Neural cell (in vitro differentiated cells): ENCODE measurements at regions not wholly inside any gene's neighbourhood (a gene's known extent, or its start where the extent isn't known, plus 50 kb on each side); places are given as distances from the start of the nearest gene placed in this dataset.

Experiments used
- H2AFZ ChIP-seq: fragments of 200-600, 300-800 bp; sonication (generic), shearing (Covaris generic); 2 replicates; pipeline ENCODE4 v1.6.0; 2014; ENCODE audit warnings: low read depth, mild to moderate bottlenecking, antibody characterized with exemption, low read length, moderate library complexity
- H3F3A ChIP-seq: fragments of 200-600 bp; shearing (Covaris generic); 2 replicates; pipeline ENCODE4 v1.6.1; 2016; ENCODE audit warnings: mild to moderate bottlenecking, moderate library complexity, mixed read lengths, antibody characterized with exemption, low read length; ENCODE audit not compliant: insufficient read depth, poor library complexity, severe bottlenecking
- H3K27ac ChIP-seq: fragments of 200-600, 300-800 bp; sonication (generic), shearing (Covaris generic); 2 replicates; pipeline ENCODE4 v1.5.1; 2014; ENCODE audit warnings: mild to moderate bottlenecking, low read length, moderate library complexity
- H3K27me3 ChIP-seq: fragments of 300-800, 200-600 bp; sonication (generic), shearing (Covaris generic); 2 replicates; pipeline ENCODE4 v1.6.0; 2014; ENCODE audit warnings: mild to moderate bottlenecking, low read depth, low read length, moderate library complexity; ENCODE audit not compliant: insufficient read depth
- H3K36me3 ChIP-seq: fragments of 300-800, 200-600 bp; sonication (generic), shearing (Covaris generic); 2 replicates; pipeline ENCODE4 v1.5.1; 2014; ENCODE audit warnings: mild to moderate bottlenecking, antibody characterized with exemption, low read length, moderate library complexity; ENCODE audit not compliant: insufficient read depth
- H3K4me2 ChIP-seq: fragments of 300-800, 200-600 bp; sonication (generic), shearing (Covaris generic); 2 replicates; pipeline ENCODE4 v1.6.0; 2014; ENCODE audit warnings: mild to moderate bottlenecking, low read length
- H3K4me3 ChIP-seq: fragments of 300-800, 200-600 bp; sonication (generic), shearing (Covaris generic); 2 replicates; pipeline ENCODE4 v1.5.1; 2014; ENCODE audit warnings: mild to moderate bottlenecking, low read length, moderate library complexity
- H3K79me2 ChIP-seq: fragments of 200-600 bp; shearing (Covaris generic); replicated peaks from 2 replicates; pipeline ENCODE4 v1.6.0; 2014; ENCODE audit warnings: mild to moderate bottlenecking, low read length, moderate library complexity; ENCODE audit not compliant: insufficient read depth
- H3K9ac ChIP-seq: fragments of 300-800, 200-600 bp; sonication (generic), shearing (Covaris generic); 2 replicates; pipeline ENCODE4 v1.6.1; 2016; ENCODE audit warnings: mild to moderate bottlenecking, low read length, mixed read lengths
- H3K9me2 ChIP-seq: fragments of 200-600 bp; shearing (Covaris generic); 2 replicates; pipeline ENCODE4 v1.6.1; 2016; ENCODE audit warnings: mild to moderate bottlenecking, low read length, mixed read lengths; ENCODE audit not compliant: insufficient read depth
- H3K9me3 ChIP-seq: fragments of 200-600, 300-800 bp; sonication (generic), shearing (Covaris generic); 2 replicates; pipeline ENCODE4 v1.6.1; 2016; ENCODE audit warnings: mild to moderate bottlenecking, mixed run types, low read length, moderate library complexity, mixed read lengths
- H4K20me1 ChIP-seq: fragments of 200-600 bp; shearing (Covaris generic); 2 replicates; pipeline ENCODE4 v1.6.1; 2016; ENCODE audit warnings: mild to moderate bottlenecking, mixed run types; ENCODE audit not compliant: insufficient read depth
- EP300 ChIP-seq: fragments of 450-650 bp; conservative IDR thresholded peaks from 2 replicates; pipeline ENCODE4 v1.6.1; 2014; ENCODE audit warnings: antibody characterized with exemption, mild to moderate bottlenecking, moderate library complexity; ENCODE audit not compliant: poor library complexity, severe bottlenecking
- EZH2 ChIP-seq: fragments of 200-600, 300-800 bp; shearing (Covaris generic), sonication (generic); IDR thresholded peaks from 2 replicates; pipeline ENCODE4 v1.6.1; 2014; ENCODE audit warnings: antibody characterized with exemption, low read length, borderline replicate concordance, mild to moderate bottlenecking; ENCODE audit not compliant: insufficient read depth, poor library complexity, severe bottlenecking
- MXI1 ChIP-seq: fragments of 450-650 bp; conservative IDR thresholded peaks from 2 replicates; pipeline ENCODE4 v1.6.1; 2014; ENCODE audit warnings: antibody characterized with exemption, mild to moderate bottlenecking; ENCODE audit not compliant: poor library complexity, severe bottlenecking
- POLR2AphosphoS5 ChIP-seq: IDR thresholded peaks from 2 replicates; pipeline ENCODE4 v1.6.1; 2012
- RAD21 ChIP-seq: fragments of 450-650 bp; conservative IDR thresholded peaks from 2 replicates; pipeline ENCODE4 v1.6.1; 2014; ENCODE audit warnings: antibody characterized with exemption, mild to moderate bottlenecking, moderate library complexity
- SMC3 ChIP-seq: fragments of 450-650 bp; conservative IDR thresholded peaks from 2 replicates; pipeline ENCODE4 v1.6.1; 2014; ENCODE audit warnings: antibody characterized with exemption, mild to moderate bottlenecking, moderate library complexity; ENCODE audit not compliant: poor library complexity
- TAF1 ChIP-seq: IDR thresholded peaks from 2 replicates; pipeline ENCODE4 v1.6.1; 2012; ENCODE audit warnings: low read depth
- TF ChIP-seq, protein P1 (sequence below): IDR thresholded peaks from 2 replicates; pipeline ENCODE4 v1.6.1; 2012; ENCODE audit warnings: borderline replicate concordance
- TF ChIP-seq, protein P2 (sequence below): fragments of 450-650 bp; IDR thresholded peaks from 2 replicates; pipeline ENCODE4 v1.5.1; 2014; ENCODE audit warnings: antibody characterized with exemption, mild to moderate bottlenecking, moderate library complexity; ENCODE audit not compliant: poor library complexity, severe bottlenecking

DNA sequence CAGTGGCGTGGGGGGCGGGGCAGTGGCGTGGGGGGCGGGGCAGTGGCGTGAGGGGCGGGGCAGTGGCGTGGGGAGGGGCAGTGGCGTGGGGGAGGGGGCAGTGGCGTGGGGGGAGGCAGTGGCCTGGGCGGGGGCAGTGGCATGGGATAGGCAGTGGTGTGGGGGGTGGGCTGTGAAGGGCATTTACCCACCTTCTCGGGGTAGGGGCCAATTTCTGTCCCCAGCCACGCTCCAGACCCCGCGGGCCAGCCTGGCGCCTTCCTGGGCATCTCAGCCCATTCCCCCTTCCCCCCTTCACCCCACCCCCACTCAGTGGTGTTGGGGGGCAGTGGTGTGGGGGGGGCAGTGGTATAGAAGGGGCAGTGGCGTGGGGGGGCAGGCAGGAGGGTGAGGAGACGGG lies 92.7 kb downstream of the LITAF start:
- H3K27me3 ChIP-seq = no peaks in the 10 kb centered on the region
- H3K9me3 ChIP-seq = no peaks in the 10 kb centered on the region
- TF ChIP-seq SMC3 (no peak), EP300 (no peak), RAD21 (no peak), TAF1 (no peak), POLR2AphosphoS5 (no peak), MXI1 (no peak), EZH2 (no peak)
- TF ChIP-seq, protein P1, sequence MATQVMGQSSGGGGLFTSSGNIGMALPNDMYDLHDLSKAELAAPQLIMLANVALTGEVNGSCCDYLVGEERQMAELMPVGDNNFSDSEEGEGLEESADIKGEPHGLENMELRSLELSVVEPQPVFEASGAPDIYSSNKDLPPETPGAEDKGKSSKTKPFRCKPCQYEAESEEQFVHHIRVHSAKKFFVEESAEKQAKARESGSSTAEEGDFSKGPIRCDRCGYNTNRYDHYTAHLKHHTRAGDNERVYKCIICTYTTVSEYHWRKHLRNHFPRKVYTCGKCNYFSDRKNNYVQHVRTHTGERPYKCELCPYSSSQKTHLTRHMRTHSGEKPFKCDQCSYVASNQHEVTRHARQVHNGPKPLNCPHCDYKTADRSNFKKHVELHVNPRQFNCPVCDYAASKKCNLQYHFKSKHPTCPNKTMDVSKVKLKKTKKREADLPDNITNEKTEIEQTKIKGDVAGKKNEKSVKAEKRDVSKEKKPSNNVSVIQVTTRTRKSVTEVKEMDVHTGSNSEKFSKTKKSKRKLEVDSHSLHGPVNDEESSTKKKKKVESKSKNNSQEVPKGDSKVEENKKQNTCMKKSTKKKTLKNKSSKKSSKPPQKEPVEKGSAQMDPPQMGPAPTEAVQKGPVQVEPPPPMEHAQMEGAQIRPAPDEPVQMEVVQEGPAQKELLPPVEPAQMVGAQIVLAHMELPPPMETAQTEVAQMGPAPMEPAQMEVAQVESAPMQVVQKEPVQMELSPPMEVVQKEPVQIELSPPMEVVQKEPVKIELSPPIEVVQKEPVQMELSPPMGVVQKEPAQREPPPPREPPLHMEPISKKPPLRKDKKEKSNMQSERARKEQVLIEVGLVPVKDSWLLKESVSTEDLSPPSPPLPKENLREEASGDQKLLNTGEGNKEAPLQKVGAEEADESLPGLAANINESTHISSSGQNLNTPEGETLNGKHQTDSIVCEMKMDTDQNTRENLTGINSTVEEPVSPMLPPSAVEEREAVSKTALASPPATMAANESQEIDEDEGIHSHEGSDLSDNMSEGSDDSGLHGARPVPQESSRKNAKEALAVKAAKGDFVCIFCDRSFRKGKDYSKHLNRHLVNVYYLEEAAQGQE = no peak
- TF ChIP-seq, protein P2, sequence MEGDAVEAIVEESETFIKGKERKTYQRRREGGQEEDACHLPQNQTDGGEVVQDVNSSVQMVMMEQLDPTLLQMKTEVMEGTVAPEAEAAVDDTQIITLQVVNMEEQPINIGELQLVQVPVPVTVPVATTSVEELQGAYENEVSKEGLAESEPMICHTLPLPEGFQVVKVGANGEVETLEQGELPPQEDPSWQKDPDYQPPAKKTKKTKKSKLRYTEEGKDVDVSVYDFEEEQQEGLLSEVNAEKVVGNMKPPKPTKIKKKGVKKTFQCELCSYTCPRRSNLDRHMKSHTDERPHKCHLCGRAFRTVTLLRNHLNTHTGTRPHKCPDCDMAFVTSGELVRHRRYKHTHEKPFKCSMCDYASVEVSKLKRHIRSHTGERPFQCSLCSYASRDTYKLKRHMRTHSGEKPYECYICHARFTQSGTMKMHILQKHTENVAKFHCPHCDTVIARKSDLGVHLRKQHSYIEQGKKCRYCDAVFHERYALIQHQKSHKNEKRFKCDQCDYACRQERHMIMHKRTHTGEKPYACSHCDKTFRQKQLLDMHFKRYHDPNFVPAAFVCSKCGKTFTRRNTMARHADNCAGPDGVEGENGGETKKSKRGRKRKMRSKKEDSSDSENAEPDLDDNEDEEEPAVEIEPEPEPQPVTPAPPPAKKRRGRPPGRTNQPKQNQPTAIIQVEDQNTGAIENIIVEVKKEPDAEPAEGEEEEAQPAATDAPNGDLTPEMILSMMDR = no peak
- no peak overlapping the region for H3K9ac ChIP-seq
- H3F3A ChIP-seq = no peaks in the 10 kb centered on the region
- no peak overlapping the region for H3K4me2 ChIP-seq
- no peak overlapping the region for H3K4me3 ChIP-seq
- H3K36me3 ChIP-seq = no peaks in the 10 kb centered on the region
- H4K20me1 ChIP-seq = no peaks in the 10 kb centered on the region
- no peak overlapping the region for H2AFZ ChIP-seq
- no peaks in the 10 kb centered on the region for H3K9me2 ChIP-seq
- H3K27ac ChIP-seq = no peak overlapping the region
- H3K79me2 ChIP-seq = no peaks in the 10 kb centered on the region

DNA sequence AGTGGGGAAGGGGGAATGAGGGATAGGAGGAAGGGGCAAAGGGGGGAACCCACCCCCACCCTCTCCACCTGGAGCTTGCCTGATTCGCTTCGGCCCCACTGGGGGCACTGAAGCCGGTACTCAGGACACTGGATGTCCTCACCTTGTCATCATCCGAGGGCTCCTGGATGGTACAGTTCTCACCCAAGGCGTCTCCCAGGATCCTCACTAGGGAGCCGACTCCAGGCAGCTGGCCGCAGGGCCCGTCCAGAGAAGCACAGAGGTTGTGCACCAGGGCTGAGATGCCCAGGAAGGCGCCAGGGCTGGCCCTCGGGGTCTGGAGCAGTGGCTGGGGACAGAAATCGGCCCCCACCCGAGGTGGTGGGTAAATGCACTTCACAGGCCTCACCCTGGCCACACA lies 92.3 kb downstream of the LITAF start:
- H3F3A ChIP-seq = no peaks in the 10 kb centered on the region
- TF ChIP-seq, protein P2 = no peak
- no peak for TF ChIP-seq TAF1
- no peak for TF ChIP-seq MXI1
- TF ChIP-seq POLR2AphosphoS5 = no peak
- TF ChIP-seq, protein P1 = no peak
- TF ChIP-seq SMC3 = no peak
- no peak for TF ChIP-seq RAD21
- TF ChIP-seq EP300 = no peak
- TF ChIP-seq EZH2 = no peak
- no peaks in the 10 kb centered on the region for H3K79me2 ChIP-seq
- no peaks in the 10 kb centered on the region for H3K36me3 ChIP-seq
- no peak overlapping the region for H3K4me2 ChIP-seq
- H3K9me3 ChIP-seq = no peaks in the 10 kb centered on the region
- H2AFZ ChIP-seq = no peak overlapping the region
- no peak overlapping the region for H3K27ac ChIP-seq
- no peaks in the 10 kb centered on the region for H3K27me3 ChIP-seq
- no peak overlapping the region for H3K9ac ChIP-seq
- H4K20me1 ChIP-seq = no peaks in the 10 kb centered on the region
- H3K9me2 ChIP-seq = no peaks in the 10 kb centered on the region
- H3K4me3 ChIP-seq = no peak overlapping the region
